K562 (cell line): ENCODE measurements at regions not wholly inside any gene's neighbourhood (a gene's known extent, or its start where the extent isn't known, plus 50 kb on each side); places are given as distances from the start of the nearest gene placed in this dataset.
A peak's percentile ranks its signal among the peaks of the same experiment; 100 is the strongest.

ENCODE experiments used
- ATAC-seq: fragments of 200-7000 bp; cut with Tn5 transposase; 3 replicates; pipeline ENCODE4 v1.9.1; 2020; ENCODE audit warnings: moderate library complexity
- BruUV-seq: library from RNA; stranded (reverse); fragments of 400-500 nt; replicated peaks from 2 replicates; lab custom pipeline; 2021; lab: Mats Ljungman, UMichigan
- CTCF ChIA-PET: fragments of 300-600 bp; formaldehyde crosslinking; extraction: SDS; loops from one replicate; lab custom pipeline; 2021; ENCODE audit warnings: low intra/inter-chr PET ratio; lab: Yijun Ruan, JAX
- POLR2A ChIA-PET: fragments of 300-600, 350-650 bp; sonication (Branson Sonifier 250); formaldehyde crosslinking; extraction: SDS; loops from one replicate; lab custom pipeline; 2021; ENCODE audit warnings: antibody characterized with exemption, inconsistent platforms; lab: Yijun Ruan, JAX
- DNase-seq, 4 experiments: peaks; one replicate each; pipeline versions ENCODE4 v3.0.0 to v3.0.0-alpha.2; 2011 to 2018; ENCODE audit warnings: low spot score in 3 of 4, mixed read lengths in 3 of 4; ENCODE audit errors: extremely low read depth in 1 of 4
- FAIRE-seq: peaks from 2 replicates; lab custom pipeline; 2011; peaks lifted over from hg19 to GRCh38; lab: Jason Lieb, UNC
- H2AFZ ChIP-seq: 2 replicates; pipeline ENCODE4 v1.6.0; 2011; ENCODE audit warnings: low read depth, low read length, control low read depth, inconsistent platforms
- H3K27ac ChIP-seq: fragments of 200-600 bp; 3 replicates; pipeline ENCODE4 v1.8.0; 2011; ENCODE audit warnings: low read depth, mild to moderate bottlenecking, control low read depth, inconsistent platforms, low read length, moderate library complexity, mixed read lengths; ENCODE audit errors: extremely low read depth
- H3K27me3 ChIP-seq, 2 experiments: fragments of 300-600 bp in 1 of 2; 2 replicates in 1 of 2; 3 replicates in 1 of 2; pipeline versions ENCODE4 v1.6.0 to v1.8.0; 2011; ENCODE audit warnings: inconsistent platforms in 2 of 2, low read length in 2 of 2, mild to moderate bottlenecking in 1 of 2, mixed read lengths in 1 of 2, moderate library complexity in 1 of 2; ENCODE audit not compliant: control insufficient read depth in 2 of 2, insufficient read depth in 2 of 2
- H3K36me3 ChIP-seq: fragments of 300-600 bp; 3 replicates; pipeline ENCODE4 v1.8.0; 2011; ENCODE audit warnings: mild to moderate bottlenecking, low read length, inconsistent platforms; ENCODE audit not compliant: control insufficient read depth, insufficient read depth
- H3K4me1 ChIP-seq, 2 experiments: fragments of 200-600 bp in 1 of 2; replicated peaks in 1 of 2; 2 replicates in 1 of 2; 3 replicates in 1 of 2; pipeline versions ENCODE4 v1.5.1 to v1.8.0; 2011; ENCODE audit warnings: inconsistent platforms in 2 of 2, low read length in 2 of 2, mild to moderate bottlenecking in 1 of 2, mixed read lengths in 1 of 2, moderate library complexity in 1 of 2; ENCODE audit not compliant: control insufficient read depth in 2 of 2, insufficient read depth in 2 of 2
- H3K4me2 ChIP-seq: 2 replicates; pipeline ENCODE4 v1.6.1; 2011; ENCODE audit warnings: low read length, control low read depth, inconsistent platforms, mixed read lengths; ENCODE audit not compliant: insufficient read depth
- H3K4me3 ChIP-seq: fragments of 200-600 bp; sonication (generic), shearing (Covaris generic); 2 replicates; pipeline ENCODE4 v1.5.1; 2016; ENCODE audit warnings: control low read depth, inconsistent platforms
- H3K79me2 ChIP-seq: fragments of 200-600 bp; 3 replicates; pipeline ENCODE4 v1.8.0; 2011; ENCODE audit warnings: low read length, inconsistent platforms; ENCODE audit not compliant: control insufficient read depth, insufficient read depth
- H3K9ac ChIP-seq, 2 experiments: 2 replicates each; pipeline versions ENCODE4 v1.6.0 to v1.6.1; 2011; ENCODE audit warnings: low read depth in 2 of 2, low read length in 2 of 2, control low read depth in 1 of 2, inconsistent platforms in 1 of 2, mild to moderate bottlenecking in 1 of 2, mixed read lengths in 1 of 2; ENCODE audit not compliant: insufficient read depth in 1 of 2
- H3K9me1 ChIP-seq: one replicate; pipeline ENCODE4 v1.6.0; 2011; ENCODE audit warnings: inconsistent platforms, mild to moderate bottlenecking, low read length, moderate library complexity; ENCODE audit not compliant: control insufficient read depth, insufficient read depth
- H3K9me3 ChIP-seq: replicated peaks from 2 replicates; pipeline ENCODE4 v1.5.1; 2011; ENCODE audit warnings: low read depth, low read length, inconsistent platforms; ENCODE audit not compliant: control insufficient read depth, insufficient read depth
- H4K20me1 ChIP-seq: replicated peaks from 2 replicates; pipeline ENCODE4 v1.6.1; 2011; ENCODE audit warnings: low read length, inconsistent platforms, mixed read lengths; ENCODE audit not compliant: control insufficient read depth, insufficient read depth
- CBX2 ChIP-seq: fragments of 200-600 bp; sonication (generic); IDR thresholded peaks from one replicate; pipeline ENCODE4 v1.6.1; 2012; ENCODE audit warnings: mild to moderate bottlenecking, low read length, inconsistent platforms; ENCODE audit not compliant: insufficient read depth, poor library complexity, severe bottlenecking
- KAT2B ChIP-seq: IDR thresholded peaks from one replicate; pipeline ENCODE4 v1.6.1; 2012; ENCODE audit warnings: low read depth, mild to moderate bottlenecking, control low read depth, inconsistent platforms, low read length, moderate library complexity
- NCOR1 ChIP-seq: fragments of 450-650 bp; IDR thresholded peaks from 2 replicates; pipeline ENCODE4 v1.6.1; 2016; ENCODE audit warnings: mild to moderate bottlenecking, moderate library complexity
- NELFE ChIP-seq: IDR thresholded peaks from 2 replicates; pipeline ENCODE4 v1.6.1; 2011; ENCODE audit warnings: mild to moderate bottlenecking; ENCODE audit not compliant: insufficient read depth, insufficient read length
- ZFP36 ChIP-seq: fragments of 150-350 bp; IDR thresholded peaks from 2 replicates; pipeline ENCODE4 v1.6.1; 2018; ENCODE audit warnings: low read length, low read depth; ENCODE audit not compliant: partially characterized antibody
- ZNF444 ChIP-seq: fragments of 250-450 bp; sonication (Bioruptor Pico); IDR thresholded peaks from 2 replicates; pipeline ENCODE4 v1.4.0; 2020; ENCODE audit warnings: mild to moderate bottlenecking, moderate library complexity
- WGBS: fragments of 100-300 bp; shearing (Covaris generic); methylation state at CpG from one replicate; pipeline ENCODE4 v1.1.6; 2016; ENCODE audit warnings: low coverage, mixed read lengths; ENCODE audit not compliant: insufficient coverage; ENCODE audit errors: missing lambda C conversion rate; 5-methylcytosine and 5-hydroxymethylcytosine counted together
- in situ Hi-C: fragments of 300-500 bp; cut with MboI; formaldehyde crosslinking; loops from 4 replicates; pipeline ENCODE4 v1.15.0; 2018; ENCODE audit warnings: inconsistent platforms, mixed read lengths
- intact Hi-C: fragments of 100-400 bp; cut with micrococcal nuclease; formaldehyde crosslinking; loops from 2 replicates; pipeline ENCODE4 v1.14.2; 2022
- TF ChIP-seq, protein P1 (sequence below), 2 experiments: fragments of 450-650 bp in 1 of 2; sonication (generic) in 1 of 2; formaldehyde crosslinking in 1 of 2; IDR thresholded peaks; 2 replicates each; pipeline versions ENCODE4 v1.7.1 to v1.9.0; 2016 to 2022; ENCODE audit warnings: inconsistent platforms in 1 of 2, mild to moderate bottlenecking in 1 of 2, missing genetic modification reagents in 1 of 2

DNA sequence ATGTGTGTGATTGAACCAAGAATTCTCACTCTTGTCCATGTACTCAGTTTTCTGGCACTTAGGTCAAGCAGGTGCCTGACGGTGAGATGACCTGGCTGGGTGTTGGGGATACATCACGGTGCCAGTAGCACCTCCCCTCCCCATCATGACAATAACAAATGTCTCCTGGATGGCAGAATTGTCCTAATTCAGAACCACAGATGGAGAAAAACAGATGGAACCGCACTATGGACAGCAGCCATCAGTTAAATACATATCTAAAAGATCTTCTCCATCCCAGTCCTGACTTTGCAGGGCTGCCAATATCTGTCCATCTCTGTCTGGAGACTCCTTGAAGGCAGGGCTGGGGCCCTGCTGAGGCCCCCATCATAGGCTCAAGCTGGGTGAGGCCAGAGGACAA lies 126.9 kb downstream of the PTPRS start:
- no peak overlapping the region for H3K27ac ChIP-seq
- ATAC-seq, result no peak
- no peaks in the 10 kb centered on the region for H3K27me3 ChIP-seq
- WGBS, result 51% methylated on average over 3 of the region's 3 CpGs
- DNase-seq, result no peak
- H3K4me1 ChIP-seq, result no peaks in the 10 kb centered on the region
- peaks cover 44% of the 10 kb centered on the region; the same call in 2 of the 3 replicates for H3K36me3 ChIP-seq
- no peaks in the 10 kb centered on the region for H3K79me2 ChIP-seq
- no peak for FAIRE-seq
- H2AFZ ChIP-seq, result no peak overlapping the region
- H3K9me3 ChIP-seq, result no peaks in the 10 kb centered on the region
- no peak overlapping the region for H3K9ac ChIP-seq
- intact Hi-C loops (no loop called here), in situ Hi-C loops (no loop called here)
- TF ChIP-seq CBX2 (no peak), ZFP36 (peak; percentile 9)
- no peak overlapping the region for H3K4me2 ChIP-seq
- ChIA-PET POLR2A (no interaction called here), CTCF (no interaction called here)
- BruUV-seq, result no TSS peak
- H3K9me1 ChIP-seq, result no peaks in the 10 kb centered on the region
- H4K20me1 ChIP-seq, result 0 out of 2 replicates have a peak, but pooled peaks cover 7% of the 10 kb centered on the region
- H3K4me3 ChIP-seq, result no peak overlapping the region

DNA sequence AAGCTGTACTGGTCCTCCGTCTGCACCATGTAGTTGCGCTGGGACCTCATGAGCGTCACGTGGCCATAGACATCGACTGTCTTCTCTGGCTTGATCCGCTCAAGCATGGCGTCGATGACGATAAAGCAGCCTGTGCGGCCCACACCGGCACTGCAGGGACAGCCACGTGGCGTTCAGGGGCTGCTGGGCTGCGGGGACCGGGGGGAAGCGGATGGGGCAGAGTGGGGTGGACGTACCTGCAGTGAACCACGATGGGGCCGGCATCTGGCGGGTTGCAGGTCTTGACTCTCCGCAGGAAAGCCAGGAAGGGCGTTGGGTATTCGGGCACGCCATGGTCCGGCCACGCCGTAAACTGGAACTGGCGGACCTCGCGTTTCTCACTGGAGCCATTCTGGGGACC lies 128.5 kb downstream of the PTPRS start:
- in situ Hi-C loops, result no loop called here
- Histone ChIP-seq H3K9ac (no peak overlapping the region), H3K27me3 (no peaks in the 10 kb centered on the region), H3K27ac (no peak overlapping the region), H3K36me3 (peaks cover 31% of the 10 kb centered on the region; the same call in 2 of the 3 replicates), H4K20me1 (0 out of 2 replicates have a peak, but pooled peaks cover 7% of the 10 kb centered on the region), H3K4me1 (no peaks in the 10 kb centered on the region), H3K4me3 (no peak overlapping the region), H3K79me2 (no peaks in the 10 kb centered on the region), H3K4me2 (no peak overlapping the region), H3K9me3 (no peaks in the 10 kb centered on the region), H3K9me1 (no peaks in the 10 kb centered on the region), H2AFZ (no peak overlapping the region)
- no peak for ATAC-seq
- DNase-seq, result no peak
- ChIA-PET CTCF (no interaction called here), POLR2A (no interaction called here)
- no TSS peak for BruUV-seq
- 95% methylated on average over 19 of the region's 30 CpGs for WGBS
- FAIRE-seq, result no peak
- intact Hi-C loops, result no loop called here
- TF ChIP-seq KAT2B (no peak), NCOR1 (no peak), ZNF444 (no peak), NELFE (no peak)
- TF ChIP-seq, protein P1, sequence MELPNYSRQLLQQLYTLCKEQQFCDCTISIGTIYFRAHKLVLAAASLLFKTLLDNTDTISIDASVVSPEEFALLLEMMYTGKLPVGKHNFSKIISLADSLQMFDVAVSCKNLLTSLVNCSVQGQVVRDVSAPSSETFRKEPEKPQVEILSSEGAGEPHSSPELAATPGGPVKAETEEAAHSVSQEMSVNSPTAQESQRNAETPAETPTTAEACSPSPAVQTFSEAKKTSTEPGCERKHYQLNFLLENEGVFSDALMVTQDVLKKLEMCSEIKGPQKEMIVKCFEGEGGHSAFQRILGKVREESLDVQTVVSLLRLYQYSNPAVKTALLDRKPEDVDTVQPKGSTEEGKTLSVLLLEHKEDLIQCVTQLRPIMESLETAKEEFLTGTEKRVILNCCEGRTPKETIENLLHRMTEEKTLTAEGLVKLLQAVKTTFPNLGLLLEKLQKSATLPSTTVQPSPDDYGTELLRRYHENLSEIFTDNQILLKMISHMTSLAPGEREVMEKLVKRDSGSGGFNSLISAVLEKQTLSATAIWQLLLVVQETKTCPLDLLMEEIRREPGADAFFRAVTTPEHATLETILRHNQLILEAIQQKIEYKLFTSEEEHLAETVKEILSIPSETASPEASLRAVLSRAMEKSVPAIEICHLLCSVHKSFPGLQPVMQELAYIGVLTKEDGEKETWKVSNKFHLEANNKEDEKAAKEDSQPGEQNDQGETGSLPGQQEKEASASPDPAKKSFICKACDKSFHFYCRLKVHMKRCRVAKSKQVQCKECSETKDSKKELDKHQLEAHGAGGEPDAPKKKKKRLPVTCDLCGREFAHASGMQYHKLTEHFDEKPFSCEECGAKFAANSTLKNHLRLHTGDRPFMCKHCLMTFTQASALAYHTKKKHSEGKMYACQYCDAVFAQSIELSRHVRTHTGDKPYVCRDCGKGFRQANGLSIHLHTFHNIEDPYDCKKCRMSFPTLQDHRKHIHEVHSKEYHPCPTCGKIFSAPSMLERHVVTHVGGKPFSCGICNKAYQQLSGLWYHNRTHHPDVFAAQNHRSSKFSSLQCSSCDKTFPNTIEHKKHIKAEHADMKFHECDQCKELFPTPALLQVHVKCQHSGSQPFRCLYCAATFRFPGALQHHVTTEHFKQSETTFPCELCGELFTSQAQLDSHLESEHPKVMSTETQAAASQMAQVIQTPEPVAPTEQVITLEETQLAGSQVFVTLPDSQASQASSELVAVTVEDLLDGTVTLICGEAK (IDR thresholded peaks at IDR 0.05), result no peak
- TF ChIP-seq, protein P1 (CRISPR knock-in tag; IDR thresholded peaks at IDR 0.05), result no peak
